Smooth muscle cell (in vitro differentiated cells): ENCODE measurements at regions not wholly inside any gene's neighbourhood (a gene's known extent, or its start where the extent isn't known, plus 50 kb on each side); places are given as distances from the start of the nearest gene placed in this dataset.
"Not testable (repeated sequence)": the region's sequence is repeated elsewhere in the genome, so short reads cannot be mapped to it uniquely, and the experiment has no call there.

ENCODE experiments used
- DNase-seq: peaks from one replicate; lab custom pipeline; 2025; ENCODE audit not compliant: unreplicated experiment; lab: John Stamatoyannopoulos, UW
- H2AFZ ChIP-seq: fragments of 200-600 bp; sonication (generic); 2 replicates; pipeline ENCODE4 v1.6.0; 2016; ENCODE audit warnings: antibody characterized with exemption, low read depth, mild to moderate bottlenecking
- H3F3A ChIP-seq: fragments of 200-600 bp; sonication (generic); 2 replicates; pipeline ENCODE4 v1.6.0; 2017; ENCODE audit warnings: antibody characterized with exemption, low read depth
- H3K27ac ChIP-seq: fragments of 200-600 bp; sonication (generic); 2 replicates; pipeline ENCODE4 v1.5.1; 2016; ENCODE audit warnings: low read depth, mild to moderate bottlenecking
- H3K27me3 ChIP-seq: fragments of 200-600 bp; sonication (generic); 2 replicates; pipeline ENCODE4 v1.6.1; 2016; ENCODE audit warnings: low read depth, mild to moderate bottlenecking
- H3K36me3 ChIP-seq: fragments of 200-600 bp; sonication (generic); 2 replicates; pipeline ENCODE4 v1.5.1; 2016; ENCODE audit warnings: low read depth
- H3K4me1 ChIP-seq: fragments of 200-600 bp; sonication (generic); 2 replicates; pipeline ENCODE4 v1.5.1; 2016; ENCODE audit warnings: low read depth
- H3K4me2 ChIP-seq: fragments of 200-600 bp; sonication (generic); 2 replicates; pipeline ENCODE4 v1.6.0; 2016; ENCODE audit warnings: mild to moderate bottlenecking
- H3K4me3 ChIP-seq: fragments of 200-600 bp; sonication (generic); 2 replicates; pipeline ENCODE4 v1.5.1; 2016; ENCODE audit warnings: mild to moderate bottlenecking
- H3K79me2 ChIP-seq: fragments of 200-600 bp; sonication (generic); 2 replicates; pipeline ENCODE4 v1.6.0; 2016; ENCODE audit warnings: low read depth, mild to moderate bottlenecking
- H3K9ac ChIP-seq: fragments of 200-600 bp; sonication (generic); 2 replicates; pipeline ENCODE4 v1.6.0; 2016; ENCODE audit warnings: low read depth
- H3K9me3 ChIP-seq: fragments of 200-600 bp; sonication (generic); replicated peaks from 2 replicates; pipeline ENCODE4 v1.5.1; 2016; ENCODE audit warnings: low read depth
- H4K20me1 ChIP-seq: fragments of 200-600 bp; sonication (generic); 2 replicates; pipeline ENCODE4 v1.6.0; 2016; ENCODE audit warnings: low read depth
- CTCF ChIP-seq: fragments of 200-600 bp; sonication (generic); IDR thresholded peaks from 2 replicates; pipeline ENCODE4 v1.5.1; 2017; ENCODE audit warnings: borderline replicate concordance, mild to moderate bottlenecking, antibody characterized with exemption; ENCODE audit not compliant: insufficient read depth, poor library complexity, severe bottlenecking
- WGBS: methylation state at CpG from one replicate; pipeline ENCODE4 v1.1.7; 2016; ENCODE audit warnings: low lambda C conversion rate; 5-methylcytosine and 5-hydroxymethylcytosine counted together

GRCh38 chr3:125766285-125766826, 171.1 kb upstream of the OSBPL11 start:
- Histone ChIP-seq H2AFZ (peak overlapping the region; percentile 97), H3K4me2 (peak overlapping the region; percentile 99), H3K4me3 (peak overlapping the region; percentile 73)
- peak; percentile 15 for DNase-seq
- not testable (repeated sequence) for H4K20me1 ChIP-seq, H3K9me3 ChIP-seq, H3K79me2 ChIP-seq, H3K4me1 ChIP-seq, H3K27ac ChIP-seq, H3K9ac ChIP-seq, H3K36me3 ChIP-seq, H3F3A ChIP-seq, H3K27me3 ChIP-seq
- WGBS, result 1% methylated on average over 27 of the region's 54 CpGs
- peak; percentile 67 for TF ChIP-seq CTCF

- Histone ChIP-seq H3K4me2 (peak overlapping the region; percentile 99), H3K4me3 (peak overlapping the region; percentile 73)
- not testable (repeated sequence) for H2AFZ ChIP-seq, H3K27me3 ChIP-seq, H3K9ac ChIP-seq, H3K36me3 ChIP-seq, H3K27ac ChIP-seq, DNase-seq, H3K9me3 ChIP-seq, H3F3A ChIP-seq, H3K4me1 ChIP-seq, H4K20me1 ChIP-seq, H3K79me2 ChIP-seq
- 42% methylated on average over 3 of the region's 23 CpGs for WGBS
These were observed 171.6 kb upstream of the OSBPL11 start for GRCh38 chr3:125766931-125767330.

- Histone ChIP-seq H3K4me3 (no peak overlapping the region), H3K4me2 (no peak overlapping the region)
- 94% methylated on average over 14 of the region's 14 CpGs for WGBS
These were observed 172.3 kb upstream of the OSBPL11 start for GRCh38 chr3:125767641-125768040.

GRCh38 chr3:125768821-125769220, 173.5 kb upstream of the OSBPL11 start:
- H3K27ac ChIP-seq, H3K79me2 ChIP-seq: not testable (repeated sequence)

More at GRCh38 chr3:125767641-125768040, 172.3 kb upstream of the OSBPL11 start:
- Histone ChIP-seq H3K36me3 (no peaks in the 10 kb centered on the region), H3K9ac (no peak overlapping the region), H3K9me3 (no peaks in the 10 kb centered on the region), H3K79me2 (no peaks in the 10 kb centered on the region), H3K27ac (no peak overlapping the region), H3F3A (no peaks in the 10 kb centered on the region), H3K4me1 (no peaks in the 10 kb centered on the region), H2AFZ (no peak overlapping the region), H3K27me3 (peaks cover 3% of the 10 kb centered on the region), H4K20me1 (no peaks in the 10 kb centered on the region)
- DNase-seq, result no peak
- no peak for TF ChIP-seq CTCF

GRCh38 chr3:125771506-125771905, 176.2 kb upstream of the OSBPL11 start:
- H3K79me2 ChIP-seq, H3K36me3 ChIP-seq, H3K4me3 ChIP-seq, H3K4me2 ChIP-seq, H3K27ac ChIP-seq, H3K9ac ChIP-seq, H4K20me1 ChIP-seq, H2AFZ ChIP-seq, DNase-seq, H3F3A ChIP-seq, H3K27me3 ChIP-seq, H3K4me1 ChIP-seq, H3K9me3 ChIP-seq: not testable (repeated sequence)
- WGBS, result 85% methylated on average over 13 of the region's 13 CpGs

More at GRCh38 chr3:125768821-125769220, 173.5 kb upstream of the OSBPL11 start:
- 76% methylated on average over 7 of the region's 7 CpGs for WGBS
- not testable (repeated sequence) for H3K27me3 ChIP-seq, DNase-seq, H4K20me1 ChIP-seq, H3K9ac ChIP-seq, H2AFZ ChIP-seq, H3F3A ChIP-seq, H3K9me3 ChIP-seq, H3K4me3 ChIP-seq, H3K4me2 ChIP-seq, H3K4me1 ChIP-seq, H3K36me3 ChIP-seq

- DNase-seq, H4K20me1 ChIP-seq, H3K4me3 ChIP-seq, H3K79me2 ChIP-seq, H3F3A ChIP-seq, H3K4me1 ChIP-seq, H3K9me3 ChIP-seq, H3K27ac ChIP-seq, H3K4me2 ChIP-seq, H3K27me3 ChIP-seq, H3K36me3 ChIP-seq, H2AFZ ChIP-seq, H3K9ac ChIP-seq: not testable (repeated sequence)
- WGBS, result 71% methylated on average over 7 of the region's 7 CpGs
These were observed 179.2 kb upstream of the OSBPL11 start for GRCh38 chr3:125774433-125775034.

- not testable (repeated sequence) for H3K27me3 ChIP-seq, H3K4me1 ChIP-seq, H3K9me3 ChIP-seq, H3K9ac ChIP-seq, H3K4me3 ChIP-seq, H3K36me3 ChIP-seq, H3K4me2 ChIP-seq, H3K79me2 ChIP-seq, H4K20me1 ChIP-seq, DNase-seq, H2AFZ ChIP-seq, H3K27ac ChIP-seq, H3F3A ChIP-seq
- WGBS, result 60% methylated on average over 3 of the region's 3 CpGs
These were observed 179.8 kb upstream of the OSBPL11 start for GRCh38 chr3:125775106-125775505.
